RWPE2 (cell line): ENCODE measurements at regions not wholly inside any gene's neighbourhood (a gene's known extent, or its start where the extent isn't known, plus 50 kb on each side); places are given as distances from the start of the nearest gene placed in this dataset.

ENCODE experiments used
- ATAC-seq: fragments of 200-7000 bp; cut with Tn5 transposase; 3 replicates; pipeline ENCODE4 v1.9.1; 2021; ENCODE audit warnings: low read depth
- DNase-seq: peaks from one replicate; pipeline ENCODE4 v3.0.0-alpha.2; 2020; ENCODE audit warnings: low spot score
- H3K27ac ChIP-seq: fragments of 450-650 bp; 2 replicates; pipeline ENCODE4 v1.5.1; 2017; ENCODE audit warnings: mild to moderate bottlenecking; ENCODE audit not compliant: poor library complexity, severe bottlenecking
- H3K27me3 ChIP-seq: fragments of 250-450 bp; sonication (Bioruptor Pico); 2 replicates; pipeline ENCODE4 v1.5.1; 2021; ENCODE audit warnings: mild to moderate bottlenecking, moderate library complexity; ENCODE audit not compliant: insufficient read depth, poor library complexity, severe bottlenecking
- H3K36me3 ChIP-seq: fragments of 250-450 bp; sonication (Bioruptor Pico); 2 replicates; pipeline ENCODE4 v1.5.1; 2020; ENCODE audit warnings: low read depth, mild to moderate bottlenecking, moderate library complexity
- H3K4me1 ChIP-seq: fragments of 250-450 bp; sonication (Bioruptor Pico); 2 replicates; pipeline ENCODE4 v1.5.1; 2021; ENCODE audit warnings: mild to moderate bottlenecking, moderate library complexity; ENCODE audit not compliant: insufficient read depth, poor library complexity, severe bottlenecking
- H3K4me3 ChIP-seq: fragments of 250-450 bp; sonication (Bioruptor Pico); 2 replicates; pipeline ENCODE4 v1.5.1; 2021; ENCODE audit warnings: mild to moderate bottlenecking, moderate library complexity; ENCODE audit not compliant: severe bottlenecking
- H3K9me3 ChIP-seq: fragments of 250-450 bp; sonication (Bioruptor Pico); 2 replicates; pipeline ENCODE4 v1.5.1; 2021; ENCODE audit warnings: mild to moderate bottlenecking, moderate library complexity; ENCODE audit not compliant: severe bottlenecking
- TF ChIP-seq, protein P1 (sequence below): fragments of 450-650 bp; IDR thresholded peaks from one replicate; pipeline ENCODE4 v1.5.1; 2017; ENCODE audit warnings: mild to moderate bottlenecking, moderate library complexity; ENCODE audit not compliant: poor library complexity, severe bottlenecking

GRCh38 chr5:124239572-124239971, 506.9 kb downstream of the ZNF608 start:
- DNase-seq (no peak), ATAC-seq (no peak)
- no peak overlapping the region for H3K4me3 ChIP-seq
- no peaks in the 10 kb centered on the region for H3K27me3 ChIP-seq
- TF ChIP-seq, protein P1, sequence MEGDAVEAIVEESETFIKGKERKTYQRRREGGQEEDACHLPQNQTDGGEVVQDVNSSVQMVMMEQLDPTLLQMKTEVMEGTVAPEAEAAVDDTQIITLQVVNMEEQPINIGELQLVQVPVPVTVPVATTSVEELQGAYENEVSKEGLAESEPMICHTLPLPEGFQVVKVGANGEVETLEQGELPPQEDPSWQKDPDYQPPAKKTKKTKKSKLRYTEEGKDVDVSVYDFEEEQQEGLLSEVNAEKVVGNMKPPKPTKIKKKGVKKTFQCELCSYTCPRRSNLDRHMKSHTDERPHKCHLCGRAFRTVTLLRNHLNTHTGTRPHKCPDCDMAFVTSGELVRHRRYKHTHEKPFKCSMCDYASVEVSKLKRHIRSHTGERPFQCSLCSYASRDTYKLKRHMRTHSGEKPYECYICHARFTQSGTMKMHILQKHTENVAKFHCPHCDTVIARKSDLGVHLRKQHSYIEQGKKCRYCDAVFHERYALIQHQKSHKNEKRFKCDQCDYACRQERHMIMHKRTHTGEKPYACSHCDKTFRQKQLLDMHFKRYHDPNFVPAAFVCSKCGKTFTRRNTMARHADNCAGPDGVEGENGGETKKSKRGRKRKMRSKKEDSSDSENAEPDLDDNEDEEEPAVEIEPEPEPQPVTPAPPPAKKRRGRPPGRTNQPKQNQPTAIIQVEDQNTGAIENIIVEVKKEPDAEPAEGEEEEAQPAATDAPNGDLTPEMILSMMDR = no peak
- H3K4me1 ChIP-seq = no peaks in the 10 kb centered on the region
- H3K9me3 ChIP-seq = peaks cover 2% of the 10 kb centered on the region
- H3K27ac ChIP-seq = no peak overlapping the region
- no peaks in the 10 kb centered on the region for H3K36me3 ChIP-seq

DNA sequence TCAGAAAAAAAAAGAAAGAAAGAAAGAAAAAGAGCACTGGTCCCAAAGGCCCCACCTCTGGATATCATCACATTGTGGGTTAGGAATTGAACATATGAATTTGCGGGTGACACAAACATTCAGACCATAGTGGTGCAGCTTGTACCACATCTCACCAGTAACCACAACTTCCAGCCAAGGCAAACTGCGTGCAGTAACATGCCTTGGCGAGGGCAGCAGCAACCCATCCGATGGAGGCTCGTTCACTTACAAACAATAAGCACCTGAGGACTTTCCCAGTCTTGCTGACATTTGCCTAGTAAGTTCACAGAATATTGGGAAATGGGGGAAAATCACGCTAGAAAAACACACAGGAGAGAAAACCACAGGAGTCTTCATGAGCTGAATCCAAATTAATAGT, 508.1 kb downstream of the ZNF608 start:
- no peaks in the 10 kb centered on the region for H3K4me1 ChIP-seq

DNA sequence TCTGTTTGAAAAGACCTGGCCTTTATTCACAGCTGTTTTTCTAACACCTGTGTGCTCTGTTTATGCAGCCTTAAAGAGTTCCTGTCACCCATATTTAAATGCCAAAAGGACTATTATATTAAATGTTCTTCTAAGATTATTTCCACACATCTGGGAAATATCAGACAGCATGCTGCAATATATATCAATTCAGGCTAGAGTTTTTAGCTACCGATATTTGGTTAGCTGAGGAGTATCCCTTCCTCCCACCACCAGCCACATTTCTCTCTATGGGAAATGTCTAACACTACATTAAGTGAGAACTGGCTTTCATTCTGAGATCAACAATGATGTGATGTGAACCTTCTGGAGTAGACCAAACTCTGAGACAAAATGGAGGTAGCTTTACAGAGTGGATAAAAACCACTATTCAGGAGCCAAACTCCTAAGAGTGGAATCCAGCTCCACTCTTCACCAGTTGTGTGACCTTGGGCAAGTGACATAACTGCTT, 509.2 kb downstream of the ZNF608 start:
- DNase-seq (no peak), ATAC-seq (no peak)
- Histone ChIP-seq H3K4me1 (no peaks in the 10 kb centered on the region), H3K4me3 (no peak overlapping the region), H3K27ac (no peak overlapping the region), H3K27me3 (peaks cover 3% of the 10 kb centered on the region), H3K36me3 (no peaks in the 10 kb centered on the region), H3K9me3 (peaks cover 2% of the 10 kb centered on the region)
- TF ChIP-seq, protein P1 = no peak

More for the DNA sequence above, 508.1 kb downstream of the ZNF608 start:
- TF ChIP-seq, protein P1 = no peak
- DNase-seq (no peak), ATAC-seq (no peak)
- H3K27me3 ChIP-seq = peaks cover 3% of the 10 kb centered on the region
- H3K27ac ChIP-seq = no peak overlapping the region
- H3K4me3 ChIP-seq = no peak overlapping the region
- H3K36me3 ChIP-seq = no peaks in the 10 kb centered on the region
- peaks cover 2% of the 10 kb centered on the region for H3K9me3 ChIP-seq

- Histone ChIP-seq H3K27ac (no peak overlapping the region), H3K9me3 (peaks cover 2% of the 10 kb centered on the region), H3K4me3 (no peak overlapping the region), H3K36me3 (no peaks in the 10 kb centered on the region), H3K4me1 (no peaks in the 10 kb centered on the region), H3K27me3 (peaks cover 3% of the 10 kb centered on the region)
- DNase-seq = no peak
- TF ChIP-seq, protein P1 = no peak
- ATAC-seq = no peak
Observed at GRCh38 chr5:124236361-124237205, 509.9 kb downstream of the ZNF608 start.

DNA sequence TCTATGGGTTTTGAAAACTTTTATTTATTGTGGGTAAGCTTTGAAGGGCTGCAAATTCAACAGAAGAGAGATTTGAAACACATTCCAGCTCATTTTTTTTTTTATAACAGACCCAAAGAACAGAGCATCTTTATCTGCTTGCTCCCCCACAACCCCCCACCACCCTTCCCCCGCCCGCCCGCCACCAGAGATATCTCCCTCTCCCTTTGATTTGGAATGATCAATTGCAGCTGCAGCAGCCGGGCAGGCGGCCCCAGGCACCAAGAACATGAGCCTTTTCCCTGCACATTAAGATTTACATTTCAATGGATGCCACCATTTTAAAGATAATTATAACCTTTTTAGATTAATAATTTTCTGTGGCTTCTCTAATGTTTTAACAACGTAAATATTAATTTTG, 510.9 kb downstream of the ZNF608 start:
- Histone ChIP-seq H3K4me1 (no peaks in the 10 kb centered on the region), H3K27me3 (peaks cover 3% of the 10 kb centered on the region), H3K36me3 (no peaks in the 10 kb centered on the region), H3K27ac (no peak overlapping the region), H3K4me3 (no peak overlapping the region), H3K9me3 (peaks cover 2% of the 10 kb centered on the region)
- ATAC-seq (no peak), DNase-seq (no peak)
- TF ChIP-seq, protein P1 = no peak
